Astrocyte (in vitro differentiated cells and primary cell): ENCODE measurements at regions not wholly inside any gene's neighbourhood (a gene's known extent, or its start where the extent isn't known, plus 50 kb on each side); places are given as distances from the start of the nearest gene placed in this dataset.

ENCODE experiments used
- EZH2 ChIP-seq: IDR thresholded peaks from 2 replicates; pipeline ENCODE4 v1.6.1; 2012; ENCODE audit warnings: mild to moderate bottlenecking, low read length, inconsistent platforms; ENCODE audit not compliant: insufficient read depth
- TF ChIP-seq, protein P1 (sequence below): IDR thresholded peaks from 2 replicates; pipeline ENCODE4 v1.5.1; 2011; ENCODE audit warnings: low read depth, mild to moderate bottlenecking, inconsistent platforms, low read length, moderate library complexity; ENCODE audit not compliant: insufficient read depth

GRCh38 chr2:8421658-8422449, 260.0 kb upstream of the ID2 start:
- TF ChIP-seq, protein P1, sequence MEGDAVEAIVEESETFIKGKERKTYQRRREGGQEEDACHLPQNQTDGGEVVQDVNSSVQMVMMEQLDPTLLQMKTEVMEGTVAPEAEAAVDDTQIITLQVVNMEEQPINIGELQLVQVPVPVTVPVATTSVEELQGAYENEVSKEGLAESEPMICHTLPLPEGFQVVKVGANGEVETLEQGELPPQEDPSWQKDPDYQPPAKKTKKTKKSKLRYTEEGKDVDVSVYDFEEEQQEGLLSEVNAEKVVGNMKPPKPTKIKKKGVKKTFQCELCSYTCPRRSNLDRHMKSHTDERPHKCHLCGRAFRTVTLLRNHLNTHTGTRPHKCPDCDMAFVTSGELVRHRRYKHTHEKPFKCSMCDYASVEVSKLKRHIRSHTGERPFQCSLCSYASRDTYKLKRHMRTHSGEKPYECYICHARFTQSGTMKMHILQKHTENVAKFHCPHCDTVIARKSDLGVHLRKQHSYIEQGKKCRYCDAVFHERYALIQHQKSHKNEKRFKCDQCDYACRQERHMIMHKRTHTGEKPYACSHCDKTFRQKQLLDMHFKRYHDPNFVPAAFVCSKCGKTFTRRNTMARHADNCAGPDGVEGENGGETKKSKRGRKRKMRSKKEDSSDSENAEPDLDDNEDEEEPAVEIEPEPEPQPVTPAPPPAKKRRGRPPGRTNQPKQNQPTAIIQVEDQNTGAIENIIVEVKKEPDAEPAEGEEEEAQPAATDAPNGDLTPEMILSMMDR: no peak
- TF ChIP-seq EZH2: no peak
